GM18519 (cell line): ENCODE measurements at regions not wholly inside any gene's neighbourhood (a gene's known extent, or its start where the extent isn't known, plus 50 kb on each side); places are given as distances from the start of the nearest gene placed in this dataset.
"Not testable (repeated sequence)": the region's sequence is repeated elsewhere in the genome, so short reads cannot be mapped to it uniquely, and the experiment has no call there.

Experiments used
- ATAC-seq: cut with Tn5 transposase; IDR thresholded peaks from one replicate; pipeline ENCODE4 v1.9.1; 2021; ENCODE audit warnings: mild to moderate bottlenecking, moderate library complexity; ENCODE audit not compliant: unreplicated experiment, low FRiP score

DNA sequence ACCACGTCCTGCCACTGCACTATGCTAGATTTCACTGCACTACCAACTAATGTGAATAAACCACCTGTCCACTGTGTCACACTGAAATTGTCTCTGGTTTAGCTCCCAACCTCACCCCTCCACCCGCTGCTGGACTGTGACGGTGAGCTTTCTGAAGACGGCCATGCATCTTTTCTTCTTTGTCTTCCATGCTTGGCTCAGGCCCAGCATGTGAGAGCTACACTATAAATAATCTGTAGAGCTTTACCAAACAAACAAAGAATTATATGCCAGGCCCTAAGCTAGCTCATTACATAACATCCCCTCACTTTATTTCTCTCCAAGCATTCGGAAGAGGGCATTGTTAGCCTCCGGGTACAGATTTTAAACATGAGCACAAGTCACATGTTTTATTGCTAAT is 633.2 kb downstream of the TNS3 start:
- no peak for ATAC-seq

DNA sequence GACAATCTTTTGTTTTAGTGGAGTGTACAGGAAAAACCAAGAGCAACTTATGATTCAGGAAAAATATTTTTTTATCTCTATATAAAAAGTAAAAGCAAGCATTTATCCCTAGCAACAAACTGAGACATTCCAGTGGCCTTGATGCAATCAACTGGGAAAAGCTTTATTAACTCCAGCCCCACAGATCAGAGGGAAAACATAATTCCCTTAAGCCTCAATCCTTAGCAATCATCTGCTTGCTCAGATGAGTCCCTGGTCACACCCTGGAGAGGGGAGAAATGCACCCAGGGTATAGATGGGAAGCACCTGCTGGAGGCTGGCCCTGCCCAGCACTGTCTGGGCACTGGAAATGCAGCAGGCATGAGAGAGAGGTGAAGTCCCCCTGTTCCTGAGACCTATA is 636.6 kb downstream of the TNS3 start:
- no peak for ATAC-seq

GRCh38 chr7:46943996-46944395 is 637.9 kb downstream of the TNS3 start:
- no peak for ATAC-seq

GRCh38 chr7:46942574-46942973 is 639.3 kb downstream of the TNS3 start:
- ATAC-seq: no peak

DNA sequence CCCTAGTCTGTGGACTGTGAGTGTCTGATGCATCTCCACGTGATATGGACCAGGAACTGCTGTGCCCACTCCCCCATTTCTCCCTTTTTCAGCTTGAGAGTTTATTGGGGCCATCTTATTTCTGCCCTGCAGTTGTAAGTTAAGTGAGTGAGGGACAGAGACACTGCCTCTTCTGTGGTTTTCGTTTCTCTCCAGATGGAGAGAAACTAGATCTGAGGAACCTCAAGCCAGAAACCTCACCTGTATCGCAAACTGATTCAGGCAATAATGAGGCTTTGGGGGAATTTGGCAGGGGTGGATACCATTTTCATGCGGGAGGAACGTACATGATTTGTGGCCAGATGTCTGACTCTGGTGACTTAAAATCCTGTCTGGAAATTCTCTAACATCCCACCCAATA is 641.7 kb downstream of the TNS3 start:
- no peak for ATAC-seq

DNA sequence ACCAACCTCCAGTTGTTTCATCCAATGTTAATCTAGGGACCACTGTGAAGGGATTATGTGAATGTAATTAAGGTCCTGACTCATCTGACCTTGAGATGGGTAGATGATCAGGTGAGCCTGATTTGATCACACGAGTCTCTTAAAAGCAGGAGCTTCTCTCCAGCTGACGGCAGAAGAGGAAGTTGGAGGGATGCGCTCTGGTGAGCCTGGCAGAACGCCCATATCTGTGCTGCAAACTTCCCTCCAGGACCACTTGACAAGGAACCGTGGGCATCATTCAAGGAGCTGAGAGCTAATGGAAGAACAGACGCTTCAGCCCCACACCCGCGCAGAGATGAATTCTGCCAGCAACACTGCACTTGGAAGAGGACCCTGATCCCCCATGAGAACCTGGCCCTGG is 642.4 kb downstream of the TNS3 start:
- no peak for ATAC-seq

DNA sequence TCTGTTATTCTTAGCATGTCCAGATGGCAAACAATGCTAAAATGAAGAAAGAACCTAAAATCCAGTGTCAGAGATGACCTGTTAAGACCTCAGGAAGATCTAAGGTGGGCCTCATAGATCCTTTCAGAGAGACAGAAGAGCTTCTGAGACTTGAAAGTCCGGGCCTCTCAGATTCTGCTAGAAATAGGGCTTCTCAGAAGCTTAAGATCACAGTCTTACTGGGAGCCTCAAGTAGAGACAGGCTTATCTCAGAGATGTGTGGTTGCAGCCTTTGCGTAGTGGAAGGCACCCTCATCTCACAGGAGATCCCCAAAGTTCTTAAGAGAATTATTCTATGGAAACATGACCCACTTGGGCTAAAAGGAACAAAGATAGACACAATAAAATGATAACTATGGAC is 642.8 kb downstream of the TNS3 start:
- no peak for ATAC-seq

GRCh38 chr7:46937826-46938225 is 644.1 kb downstream of the TNS3 start:
- ATAC-seq: no peak

DNA sequence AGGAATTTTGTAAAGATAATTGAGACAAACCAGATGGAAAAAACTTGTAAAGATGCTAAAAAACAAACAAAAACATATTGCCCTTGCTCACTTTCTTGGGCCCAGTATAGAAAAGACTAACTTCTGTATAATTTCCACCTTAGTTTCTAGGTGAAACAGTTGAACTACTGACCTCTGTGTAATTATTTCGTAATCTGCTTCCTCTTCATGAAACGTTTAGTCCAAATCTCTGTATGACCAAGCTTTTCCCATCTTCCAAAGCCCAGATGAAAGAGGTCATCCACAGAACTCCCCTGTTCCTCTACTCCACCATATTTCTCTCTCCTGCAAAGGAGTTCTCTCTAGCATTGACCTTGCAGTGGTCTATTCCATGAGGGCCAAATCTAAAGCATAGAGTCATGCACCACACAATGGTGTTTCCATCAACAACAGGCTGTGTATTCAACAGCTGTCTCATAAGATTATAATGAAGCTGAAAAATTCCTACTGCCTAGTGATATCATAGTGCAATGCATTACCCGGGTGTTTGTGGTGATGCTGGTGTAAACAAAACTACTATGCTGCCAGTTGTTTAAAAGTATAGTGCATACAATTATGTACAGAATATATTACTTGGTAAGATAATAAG is 647.6 kb downstream of the TNS3 start:
- ATAC-seq: no peak

DNA sequence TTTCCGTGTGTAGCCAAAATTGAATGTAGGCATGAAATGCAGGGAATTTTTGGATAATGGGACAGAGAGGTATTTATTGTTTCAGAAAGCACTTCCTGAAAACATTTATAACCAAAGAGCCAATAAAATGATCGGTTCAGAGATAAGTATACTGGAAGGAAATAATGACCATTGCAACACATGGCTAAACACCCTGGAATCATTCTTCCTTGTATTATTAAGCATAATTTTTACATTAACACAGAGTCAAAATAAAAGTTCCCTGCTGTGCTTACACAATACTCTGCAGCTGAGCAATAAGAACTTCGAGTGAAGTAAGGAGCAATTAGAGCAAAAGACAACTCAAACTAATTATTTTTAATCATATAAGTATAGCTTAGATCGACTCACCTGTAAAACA is 648.3 kb downstream of the TNS3 start:
- ATAC-seq: no peak

DNA sequence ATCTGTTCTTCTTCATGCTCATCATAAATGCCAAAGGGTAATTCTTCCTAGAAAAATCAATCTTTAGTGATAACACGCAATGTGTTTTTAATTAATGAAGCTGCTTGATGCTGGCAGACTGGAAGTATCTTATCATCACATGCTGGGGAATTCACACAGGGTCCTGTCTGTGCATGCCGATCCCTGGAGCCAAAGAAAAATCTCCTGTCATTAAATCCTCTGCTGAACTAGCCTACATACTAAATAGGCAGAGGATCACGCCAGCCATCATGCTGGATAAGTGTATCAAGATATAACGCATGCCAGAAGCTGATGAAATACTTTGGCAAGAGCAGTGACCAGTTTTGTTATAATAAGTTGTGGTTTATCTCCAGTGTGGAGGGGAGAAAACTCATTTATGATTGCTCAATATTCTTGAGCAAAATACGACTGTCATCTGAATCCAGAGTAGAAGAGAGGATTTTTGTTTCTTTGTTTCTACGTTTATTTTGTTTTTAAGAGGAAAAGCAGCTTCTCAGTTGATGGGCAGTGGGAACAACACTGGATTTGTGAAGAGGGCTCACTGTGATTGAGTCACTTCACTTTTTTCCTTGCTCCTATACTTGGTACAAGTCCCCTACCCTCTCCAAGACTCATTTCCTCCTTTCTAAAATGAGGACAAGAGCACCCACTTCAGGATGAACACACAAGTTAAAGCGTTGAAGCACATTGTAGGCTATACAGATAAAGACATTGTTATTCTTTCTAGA is 649.1 kb downstream of the TNS3 start:
- no peak for ATAC-seq

DNA sequence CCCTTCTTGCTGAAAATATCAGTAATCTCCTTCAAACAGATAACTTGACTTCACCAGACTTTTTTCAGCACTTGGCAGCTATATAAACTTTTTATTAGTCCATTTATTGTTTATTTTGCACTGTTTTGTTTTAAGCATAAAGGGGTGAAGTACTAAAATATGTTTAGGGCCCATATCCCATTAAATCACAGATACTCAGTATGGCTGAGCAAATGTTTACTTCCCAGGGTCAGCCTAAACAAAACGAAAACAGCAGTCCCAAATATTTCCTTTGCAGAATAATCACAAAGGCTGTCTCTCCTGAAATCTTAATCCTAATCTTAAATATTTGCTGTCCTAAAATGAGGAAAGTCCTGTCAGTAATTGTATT is 649.6 kb downstream of the TNS3 start:
- no peak for ATAC-seq

DNA sequence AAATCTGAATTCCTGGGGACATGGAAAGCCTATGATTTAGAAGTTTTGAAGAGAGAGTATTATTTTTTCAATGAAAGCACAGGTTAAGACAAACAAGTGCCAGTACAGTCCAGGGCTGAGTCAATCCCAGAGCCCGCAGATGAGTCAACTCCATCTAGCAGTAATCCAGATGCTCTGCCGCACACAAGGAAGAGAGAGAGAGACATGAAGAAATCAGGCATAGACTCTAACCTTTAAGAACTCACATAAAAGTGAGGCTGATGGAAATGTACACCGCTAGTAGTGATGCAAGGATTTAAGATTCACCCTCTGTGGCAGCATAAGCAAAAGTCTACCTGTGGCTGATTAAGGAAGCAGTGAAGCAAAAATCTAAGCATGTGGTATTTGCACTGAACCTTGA is 651.5 kb downstream of the TNS3 start:
- ATAC-seq: no peak

- ATAC-seq: no peak
Observed at GRCh38 chr7:46929359-46929758, 652.6 kb downstream of the TNS3 start.

- ATAC-seq: no peak
Observed at GRCh38 chr7:46928719-46929118, 653.2 kb downstream of the TNS3 start.

DNA sequence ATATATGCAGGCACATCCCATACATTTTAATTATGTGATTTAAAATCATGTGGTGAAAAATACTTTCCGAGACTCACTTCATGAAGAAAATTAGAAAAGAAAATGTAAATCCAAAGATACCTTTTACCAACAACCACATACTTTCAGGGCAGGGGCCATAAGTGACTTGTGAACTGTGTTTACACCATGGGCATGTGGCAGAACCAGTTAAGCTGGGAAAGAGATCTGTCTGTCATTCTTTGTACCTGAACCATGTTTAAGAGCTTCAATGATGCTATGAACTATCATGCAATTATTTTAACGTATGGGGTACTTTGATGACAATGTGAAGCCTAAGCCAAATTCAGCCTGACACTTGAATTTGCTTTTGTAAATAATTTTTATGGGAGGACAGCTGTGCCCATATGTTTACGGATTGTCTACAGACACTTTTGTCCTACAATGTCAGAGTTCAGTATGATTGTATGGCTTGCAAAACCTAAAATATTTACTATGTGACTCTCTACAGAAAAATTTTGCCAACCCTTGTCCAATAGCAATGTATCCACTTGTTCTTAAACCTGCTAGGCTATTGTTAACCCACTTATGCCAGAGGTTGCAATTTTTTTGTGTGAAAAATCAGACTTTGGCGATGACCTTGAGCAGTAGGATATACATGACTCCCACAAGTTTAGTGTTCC is 654.6 kb downstream of the TNS3 start:
- ATAC-seq: no peak

- no peak for ATAC-seq
Observed at GRCh38 chr7:46916581-46916980, 665.3 kb downstream of the TNS3 start.

DNA sequence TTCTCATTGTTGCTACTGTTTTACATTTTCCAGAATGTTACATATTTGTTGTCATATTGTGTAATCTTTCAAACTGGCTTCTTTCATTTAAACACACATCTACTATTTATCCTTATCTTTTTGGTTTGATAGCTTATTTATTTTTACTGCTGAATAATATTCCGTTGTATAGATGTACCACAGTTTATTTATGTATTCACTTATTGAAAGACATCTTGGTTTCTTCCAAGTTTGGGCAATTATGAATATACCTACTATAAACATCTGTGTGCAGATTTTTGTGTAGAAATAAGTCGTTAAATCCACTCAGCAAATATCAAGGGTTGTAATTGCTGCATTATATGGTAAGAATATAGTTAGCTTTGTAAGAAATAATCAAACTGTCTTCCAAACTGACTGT is 669.2 kb downstream of the TNS3 start:
- ATAC-seq: no peak

DNA sequence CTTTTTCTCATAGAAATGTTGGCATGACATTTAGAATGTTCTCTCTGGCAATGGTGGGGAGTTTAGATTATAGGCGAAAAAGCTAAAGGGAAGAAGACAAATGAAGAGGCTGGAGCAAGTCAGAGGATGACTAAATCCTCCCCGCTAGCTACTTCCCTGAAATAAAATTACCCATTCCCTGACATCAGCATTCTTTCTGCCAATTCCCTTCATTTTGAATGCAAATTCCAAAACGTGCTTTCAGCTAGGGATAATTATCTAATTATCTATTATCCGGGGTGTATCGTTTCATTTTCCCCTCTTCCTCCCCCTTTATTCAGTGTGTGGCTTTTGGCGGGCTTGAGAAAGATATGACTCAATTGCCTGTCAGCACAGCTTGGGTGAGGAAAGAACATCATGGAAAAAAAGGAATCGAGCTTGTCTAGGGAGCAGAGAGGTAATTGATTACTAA is 672.3 kb downstream of the TNS3 start:
- no peak for ATAC-seq

DNA sequence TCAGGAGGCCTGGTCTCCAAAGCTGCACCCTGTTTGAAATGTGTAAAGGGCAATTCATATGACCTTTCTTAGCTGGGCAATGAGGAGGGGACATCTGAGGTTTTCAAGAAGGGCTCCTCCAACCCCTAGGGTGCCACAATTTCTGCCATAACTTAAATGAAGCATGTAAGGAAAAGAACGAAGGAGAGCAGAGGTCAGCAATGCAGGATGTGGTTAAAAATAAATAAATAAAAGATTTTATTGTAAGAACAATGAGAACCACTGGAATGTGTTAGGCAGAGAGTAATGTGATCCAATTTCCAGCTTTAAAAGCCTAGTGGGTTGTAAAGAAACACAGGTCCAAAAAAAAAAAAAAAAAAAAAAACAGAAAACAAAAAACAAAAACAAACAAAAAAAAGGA is 673.1 kb downstream of the TNS3 start:
- no peak for ATAC-seq

DNA sequence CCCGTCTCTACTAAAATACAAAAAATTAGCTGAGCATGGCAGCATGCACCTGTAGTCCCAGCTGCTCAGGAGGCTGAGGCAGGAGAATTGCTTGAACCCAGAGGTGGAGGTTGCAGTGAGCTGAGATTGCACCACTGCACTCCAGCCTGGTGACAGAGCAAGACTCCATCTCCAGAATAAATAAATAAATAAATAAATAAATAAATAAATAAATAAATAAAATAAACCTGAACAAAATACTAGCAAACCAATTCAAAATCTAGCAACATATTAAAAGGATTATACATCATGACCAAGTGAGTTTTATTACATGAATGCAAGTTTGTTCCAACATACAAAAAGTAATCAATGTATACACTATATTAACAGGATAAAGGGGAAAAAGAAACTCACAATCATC is 677.4 kb downstream of the TNS3 start:
- not testable (repeated sequence) for ATAC-seq

- no peak for ATAC-seq
Observed at GRCh38 chr7:46902463-46902862, 679.4 kb downstream of the TNS3 start.
